NCI-H524 (cell line): ENCODE measurements at regions not wholly inside any gene's neighbourhood (a gene's known extent, or its start where the extent isn't known, plus 50 kb on each side); places are given as distances from the start of the nearest gene placed in this dataset.

Experiments used
- DNase-seq, 2 experiments: peaks; one replicate each; lab custom pipeline; 2025; lab: John Stamatoyannopoulos, UW

- DNase-seq = no peak
Observed at GRCh38 chr7:19062216-19062615, 55.2 kb downstream of the TWIST1 start.

- no peak for DNase-seq
Observed at GRCh38 chr7:19061331-19061730, 56.1 kb downstream of the TWIST1 start.

- DNase-seq = peak in 1 of 2 experiments; percentile 9
Observed at GRCh38 chr7:19060761-19061259, 56.6 kb downstream of the TWIST1 start.

- no peak for DNase-seq
Observed at GRCh38 chr7:19056305-19056704, 61.1 kb downstream of the TWIST1 start.
